ELR (cell line): ENCODE measurements at regions not wholly inside any gene's neighbourhood (a gene's known extent, or its start where the extent isn't known, plus 50 kb on each side); places are given as distances from the start of the nearest gene placed in this dataset.
"Not testable (repeated sequence)": the region's sequence is repeated elsewhere in the genome, so short reads cannot be mapped to it uniquely, and the experiment has no call there.

Source experiments
- DNase-seq: peaks from one replicate; pipeline ENCODE4 v3.0.0-alpha.2; 2015; ENCODE audit warnings: low read depth

DNA sequence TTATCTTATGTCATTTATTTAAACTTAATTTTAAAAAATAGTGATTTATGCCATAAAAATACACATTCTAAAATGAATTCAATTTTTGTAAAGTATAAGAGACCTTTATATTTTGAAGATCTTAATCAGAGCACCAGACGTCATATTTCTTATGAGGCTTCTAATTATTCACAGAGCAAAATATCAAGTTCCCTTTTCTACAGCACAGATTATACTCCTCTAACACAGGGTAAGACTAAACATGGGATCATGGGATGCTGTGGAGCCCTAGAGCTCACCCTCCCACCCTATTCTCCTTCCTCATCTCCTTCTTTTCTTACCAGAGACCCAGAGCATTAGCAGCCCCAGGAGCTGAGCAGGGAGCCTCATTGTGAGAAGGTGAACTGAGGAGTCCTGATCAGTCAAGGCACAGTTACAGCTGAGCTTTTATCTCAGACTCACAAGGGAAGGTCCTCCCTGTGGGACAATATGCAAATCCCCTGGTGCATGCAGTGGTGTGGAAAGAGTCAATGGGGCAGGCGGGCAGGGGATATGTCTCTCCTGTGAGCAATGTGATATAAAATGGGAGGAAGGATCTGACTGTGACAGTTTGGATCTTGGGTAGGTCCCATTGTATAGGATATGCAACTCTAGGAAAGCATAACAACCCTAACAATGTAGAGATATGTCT lies 530.7 kb downstream of the RPIA start:
- not testable (repeated sequence) for DNase-seq

DNA sequence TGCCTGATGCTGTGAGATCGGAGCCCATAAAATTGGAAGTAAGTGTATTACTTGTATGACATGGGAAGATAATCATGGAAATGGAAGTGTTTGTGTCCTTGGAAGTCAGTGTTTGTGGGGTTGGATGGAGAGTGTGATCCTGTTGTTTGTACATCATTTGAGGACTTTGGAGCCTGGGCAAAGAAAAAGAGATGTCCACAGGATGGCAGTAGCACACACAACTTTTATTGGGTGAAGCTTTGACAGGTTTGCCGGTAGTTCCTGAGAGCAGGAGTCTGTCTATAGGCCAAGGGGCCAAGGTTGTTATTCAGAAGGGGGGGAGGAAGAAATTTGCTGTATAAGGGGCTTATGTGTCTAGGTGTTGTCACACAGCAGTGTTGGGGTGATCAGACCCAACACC lies 533.3 kb downstream of the RPIA start:
- DNase-seq, result not testable (repeated sequence)

DNA sequence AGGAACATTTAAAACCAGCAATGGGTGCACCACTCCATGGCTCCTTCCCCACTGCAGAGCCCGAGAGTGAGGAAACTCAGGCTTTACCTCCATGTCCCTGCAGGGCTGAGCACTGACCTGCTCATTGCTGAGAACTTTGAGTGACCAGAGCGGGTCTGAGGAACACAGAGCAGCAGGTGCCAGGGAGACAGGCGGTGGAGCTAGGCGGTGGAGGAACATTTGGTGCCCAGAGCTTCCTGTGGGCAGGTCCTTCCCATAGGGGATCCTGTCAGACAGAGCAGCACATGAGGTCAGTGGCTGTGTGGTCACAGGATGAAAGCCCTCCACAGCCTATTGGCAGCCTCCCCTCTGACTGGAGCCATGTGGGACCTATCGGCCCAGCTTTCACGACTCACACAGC lies 538.5 kb downstream of the RPIA start:
- DNase-seq, result not testable (repeated sequence)

- not testable (repeated sequence) for DNase-seq
Measured at GRCh38 chr2:89231241-89231640, 539.8 kb downstream of the RPIA start.

GRCh38 chr2:89233931-89234330 lies 542.5 kb downstream of the RPIA start:
- DNase-seq, result not testable (repeated sequence)

DNA sequence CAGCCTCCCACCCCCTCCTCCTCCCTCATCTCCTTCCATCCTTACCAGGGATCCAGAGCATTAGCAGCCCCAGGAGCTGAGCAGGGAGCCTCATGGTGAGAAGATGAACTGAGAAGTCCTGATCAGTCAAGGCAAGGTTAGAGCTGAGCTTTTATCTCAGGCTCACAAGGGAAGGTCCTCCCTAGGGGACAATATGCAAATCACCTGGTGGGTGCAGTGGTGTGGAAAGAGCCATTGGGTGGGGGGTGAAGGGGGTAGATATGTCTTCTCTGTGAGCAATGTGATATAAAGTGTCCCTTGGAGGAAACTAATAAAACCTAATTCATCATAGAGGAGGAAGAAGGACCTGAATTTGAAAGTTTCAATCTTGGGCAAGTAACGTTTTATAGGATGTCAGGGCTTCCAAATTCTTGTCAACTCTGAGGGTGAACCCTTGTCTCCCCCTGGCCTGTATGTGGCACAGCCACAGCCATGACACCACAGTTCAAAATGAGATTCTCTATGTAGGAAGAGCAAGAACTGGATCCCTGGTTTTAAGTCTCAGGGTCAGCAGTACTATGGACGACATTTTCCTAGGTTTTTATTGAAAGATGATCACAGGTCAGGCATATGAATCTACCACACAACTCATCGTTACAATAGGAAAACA lies 543.5 kb downstream of the RPIA start:
- not testable (repeated sequence) for DNase-seq

GRCh38 chr2:89236832-89237450 lies 545.5 kb downstream of the RPIA start:
- DNase-seq, result not testable (repeated sequence)

- DNase-seq, result not testable (repeated sequence)
Measured at GRCh38 chr2:89237783-89238182, 546.3 kb downstream of the RPIA start.

- DNase-seq, result not testable (repeated sequence)
Measured at GRCh38 chr2:89243114-89243700, 551.7 kb downstream of the RPIA start.

GRCh38 chr2:89244407-89244806 lies 552.9 kb downstream of the RPIA start:
- not testable (repeated sequence) for DNase-seq

- DNase-seq, result not testable (repeated sequence)
Measured at GRCh38 chr2:89245478-89245877, 554.0 kb downstream of the RPIA start.

- DNase-seq, result not testable (repeated sequence)
Measured at GRCh38 chr2:89246027-89246426, 554.6 kb downstream of the RPIA start.

DNA sequence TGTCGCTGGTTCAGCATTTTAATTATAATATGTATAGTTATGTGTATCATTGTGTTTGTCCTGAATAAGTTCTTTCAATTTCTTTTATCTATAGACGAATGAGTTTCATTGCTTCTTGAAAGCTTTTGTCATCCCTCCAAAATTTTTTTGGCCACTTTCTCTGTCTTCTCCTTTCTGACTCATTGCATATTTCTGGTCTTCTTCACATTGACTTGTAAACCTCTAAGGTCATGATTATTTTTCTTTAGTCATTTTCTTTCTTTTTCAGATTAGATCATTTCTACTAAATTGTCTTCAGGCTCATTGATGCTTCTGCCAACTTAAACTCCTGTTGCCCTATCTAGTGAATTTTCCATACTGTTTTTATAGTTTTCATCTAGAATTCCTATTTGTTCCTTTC lies 555.1 kb downstream of the RPIA start:
- DNase-seq, result not testable (repeated sequence)

GRCh38 chr2:89255013-89255412 lies 563.5 kb downstream of the RPIA start:
- not testable (repeated sequence) for DNase-seq

GRCh38 chr2:89273443-89273842 lies 582.0 kb downstream of the RPIA start:
- not testable (repeated sequence) for DNase-seq

- not testable (repeated sequence) for DNase-seq
Measured at GRCh38 chr2:89280536-89280935, 589.1 kb downstream of the RPIA start.

- not testable (repeated sequence) for DNase-seq
Measured at GRCh38 chr2:89286448-89287080, 595.1 kb downstream of the RPIA start.

GRCh38 chr2:89287084-89287483 lies 595.6 kb downstream of the RPIA start:
- DNase-seq, result not testable (repeated sequence)

DNA sequence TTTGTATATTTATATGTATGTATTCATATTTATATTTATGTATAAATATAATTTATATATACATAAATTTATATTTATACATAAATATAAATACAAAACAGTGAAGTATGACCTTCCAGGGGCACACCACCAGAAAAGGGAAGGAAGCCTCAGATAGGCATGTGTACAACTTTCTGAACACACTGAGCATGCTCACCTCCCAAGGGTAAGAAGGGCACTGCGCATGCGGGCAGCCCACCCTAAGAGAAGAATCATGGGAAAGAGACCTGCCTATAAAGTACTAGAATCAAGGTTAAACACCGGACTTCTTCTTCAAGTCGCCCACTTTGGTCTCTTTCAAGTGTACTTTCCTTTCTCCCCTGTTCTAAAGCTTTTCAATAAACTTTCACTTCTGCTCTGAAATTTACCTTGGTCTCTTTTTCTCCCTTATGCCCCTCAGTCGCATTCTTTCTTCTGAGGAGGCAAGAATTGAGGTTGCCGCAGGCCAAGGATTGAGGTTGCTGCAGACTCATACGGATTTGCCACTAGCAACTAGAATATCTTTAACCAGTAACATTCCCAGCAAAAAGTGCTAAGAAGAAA lies 600.3 kb downstream of the RPIA start:
- DNase-seq, result not testable (repeated sequence)

GRCh38 chr2:89293399-89293798 lies 601.9 kb downstream of the RPIA start:
- not testable (repeated sequence) for DNase-seq

DNA sequence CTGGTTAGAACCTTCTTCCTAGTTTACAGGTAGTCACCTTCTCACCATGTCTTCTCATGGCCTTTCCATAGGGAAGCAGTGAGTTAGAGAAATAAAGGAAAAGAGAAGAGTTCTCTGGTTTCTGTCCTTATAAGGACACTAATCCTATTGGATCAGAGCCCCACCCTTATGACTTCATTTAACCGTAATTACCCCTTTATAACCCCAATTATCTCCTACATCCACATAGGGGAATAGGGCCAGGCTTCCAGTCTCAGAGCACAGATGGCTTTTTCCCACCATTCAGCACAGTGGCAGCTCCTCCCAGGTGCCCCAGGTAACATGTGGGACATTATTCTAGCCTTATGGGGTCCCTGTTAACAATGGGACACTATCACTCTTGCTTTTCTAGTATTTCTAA lies 602.9 kb downstream of the RPIA start:
- DNase-seq, result not testable (repeated sequence)
